HG03025 (cell line): ENCODE measurements at regions not wholly inside any gene's neighbourhood (a gene's known extent, or its start where the extent isn't known, plus 50 kb on each side); places are given as distances from the start of the nearest gene placed in this dataset.
"Not testable (repeated sequence)": the region's sequence is repeated elsewhere in the genome, so short reads cannot be mapped to it uniquely, and the experiment has no call there.

Experiments
- ATAC-seq: cut with Tn5 transposase; IDR thresholded peaks from one replicate; pipeline ENCODE4 v1.9.1; 2021; ENCODE audit warnings: mild to moderate bottlenecking, moderate library complexity; ENCODE audit not compliant: unreplicated experiment, low FRiP score

DNA sequence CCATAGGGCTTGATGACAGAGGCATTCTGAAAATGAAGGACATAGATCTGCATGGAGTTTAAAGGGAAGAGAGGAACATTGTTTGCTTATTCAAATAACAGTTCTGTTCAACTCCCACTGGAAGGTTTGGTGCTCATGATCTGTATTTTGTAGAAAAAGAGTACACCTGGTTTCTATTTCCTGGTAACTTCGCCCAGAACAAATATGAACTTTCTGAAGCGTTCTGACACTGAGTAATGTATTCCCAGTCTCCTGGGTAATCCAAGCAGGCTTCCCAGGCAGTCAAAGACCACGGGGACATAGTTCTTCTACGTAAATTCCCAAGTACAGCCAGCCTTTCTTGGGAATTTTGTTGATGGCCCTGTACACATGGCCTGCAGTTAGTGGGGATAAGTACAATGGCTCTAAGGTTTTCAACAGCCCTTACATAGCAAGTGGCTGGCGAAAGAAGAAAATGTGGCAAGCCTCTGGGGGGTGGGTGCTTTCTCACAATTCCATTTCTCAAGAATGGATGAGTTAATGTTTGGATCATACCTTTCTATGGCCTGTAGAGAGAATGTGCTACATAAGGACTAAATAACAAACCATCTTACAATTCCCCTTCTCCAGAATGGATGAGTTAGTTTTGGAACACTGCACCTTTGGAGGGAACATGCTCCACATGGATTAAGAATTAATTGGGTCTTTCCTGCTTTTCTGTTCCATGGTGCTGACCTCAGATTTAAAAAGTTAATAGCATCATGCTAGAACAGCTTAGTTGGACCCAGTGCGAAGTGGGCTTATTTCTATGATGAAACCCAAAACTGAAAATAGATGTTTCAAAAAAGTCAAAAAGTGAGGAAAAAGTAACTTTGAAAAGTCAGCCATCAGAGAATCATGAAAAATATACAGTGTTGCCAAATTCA lies 52.7 kb downstream of the COL6A6 start:
- no peak for ATAC-seq

- ATAC-seq, result no peak
Observed at GRCh38 chr3:130572769-130573168, 55.8 kb downstream of the COL6A6 start.

- no peak for ATAC-seq
Observed at GRCh38 chr3:130576375-130577266, 59.6 kb downstream of the COL6A6 start.

DNA sequence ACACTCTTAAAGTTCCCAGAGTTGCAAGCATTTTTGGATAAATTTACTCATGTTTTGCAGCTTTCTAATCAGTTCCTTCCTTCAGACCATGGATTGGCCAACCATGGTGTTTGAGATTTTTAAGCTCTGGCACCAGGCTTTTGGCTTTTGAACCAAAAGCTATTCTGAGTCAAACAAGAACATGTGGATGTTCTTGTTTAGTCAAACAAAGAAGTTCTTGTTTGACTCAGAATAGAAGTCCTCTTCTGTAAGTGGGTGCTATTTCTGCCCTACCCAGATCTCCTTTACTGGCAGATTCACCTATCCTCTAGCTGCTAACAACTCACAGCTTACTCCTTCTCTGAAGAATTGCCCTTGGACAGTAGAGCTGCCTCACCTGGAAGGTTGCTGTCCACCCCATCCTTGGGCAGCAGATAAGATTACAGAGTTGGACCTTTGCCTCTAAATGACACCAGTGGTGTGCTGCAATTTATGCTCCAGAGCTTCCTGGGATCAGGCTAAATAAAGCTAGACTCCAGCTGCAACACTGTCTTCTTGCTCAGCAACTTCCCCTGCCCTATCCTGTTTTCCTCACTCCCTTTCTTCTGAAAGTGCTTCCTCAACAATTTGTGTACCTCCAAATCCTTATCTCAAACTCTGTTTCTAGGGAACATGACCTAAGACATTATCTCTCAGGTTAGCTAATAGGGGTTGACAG lies 65.6 kb downstream of the COL6A6 start:
- ATAC-seq, result peak; percentile 68

- not testable (repeated sequence) for ATAC-seq
Observed at GRCh38 chr3:130594749-130595148, 77.8 kb downstream of the COL6A6 start.

GRCh38 chr3:130596484-130596883 lies 79.5 kb downstream of the COL6A6 start:
- no peak for ATAC-seq

GRCh38 chr3:130601442-130601971 lies 84.5 kb downstream of the COL6A6 start:
- no peak for ATAC-seq

DNA sequence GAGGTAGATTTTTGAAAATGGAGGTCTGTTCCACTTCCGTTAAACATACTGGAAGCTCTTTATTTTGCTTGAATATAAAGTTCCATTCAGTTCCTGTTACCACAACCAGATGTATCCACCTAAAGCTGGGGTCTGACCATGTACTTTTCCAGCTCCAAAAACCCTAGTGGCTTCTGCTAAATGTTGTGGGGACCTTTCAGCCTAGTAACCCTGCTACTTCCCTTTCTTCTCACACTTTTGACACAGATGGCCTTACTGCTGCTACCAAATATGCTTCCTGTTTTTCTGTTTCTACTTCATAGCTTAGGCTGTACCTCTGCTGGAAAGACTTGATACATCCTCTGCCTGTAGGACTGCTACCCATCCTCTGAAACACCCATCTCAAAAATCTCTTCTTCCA lies 87.8 kb downstream of the COL6A6 start:
- ATAC-seq, result no peak

DNA sequence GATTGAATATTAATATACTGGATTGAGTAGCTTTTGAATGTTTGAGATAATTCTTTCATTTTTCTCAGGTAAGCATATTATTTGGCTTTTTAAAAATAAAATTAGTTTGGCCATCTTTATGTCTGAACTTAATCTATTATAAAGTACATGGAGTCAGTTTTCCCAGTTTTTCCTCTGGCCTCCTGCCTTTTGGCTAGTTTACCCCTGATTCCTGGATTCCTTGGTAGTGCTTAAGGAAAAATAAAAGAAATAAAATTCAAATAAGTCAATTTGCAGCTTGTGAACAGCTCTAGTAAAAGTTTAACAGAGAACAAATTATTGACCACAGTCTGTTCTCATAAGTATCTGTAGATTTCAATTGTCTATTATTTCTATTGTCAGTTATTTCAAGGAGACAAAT lies 89.4 kb downstream of the COL6A6 start:
- no peak for ATAC-seq

DNA sequence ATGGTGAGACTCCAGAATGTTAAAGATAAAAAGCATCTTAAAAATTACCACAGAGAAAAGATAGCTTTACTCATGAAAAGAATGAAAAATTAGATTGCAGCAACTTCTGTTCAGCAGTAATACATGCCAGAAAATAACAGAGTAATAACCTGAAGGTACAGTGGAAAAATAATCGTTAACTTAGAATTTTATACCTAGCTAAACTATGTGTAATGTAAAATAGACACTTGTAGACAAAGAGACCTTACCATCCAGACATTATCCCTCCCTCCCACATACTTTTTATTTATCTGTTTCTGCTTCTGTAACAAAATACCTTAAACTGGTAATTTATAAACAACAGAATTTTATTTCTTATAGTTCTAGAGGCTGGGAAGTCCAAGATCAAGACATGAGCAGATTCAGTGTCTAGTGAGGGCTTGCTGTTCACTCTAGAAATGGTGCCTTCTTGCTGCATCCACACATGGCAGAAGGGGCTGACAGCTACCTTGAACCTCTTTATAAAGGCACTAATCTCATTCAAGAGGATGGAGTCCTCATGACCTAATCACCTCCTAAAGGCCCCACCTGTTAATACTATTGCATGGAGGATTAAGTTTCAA lies 90.7 kb downstream of the COL6A6 start:
- ATAC-seq, result no peak

GRCh38 chr3:130609166-130609979 lies 92.4 kb downstream of the COL6A6 start:
- no peak for ATAC-seq

DNA sequence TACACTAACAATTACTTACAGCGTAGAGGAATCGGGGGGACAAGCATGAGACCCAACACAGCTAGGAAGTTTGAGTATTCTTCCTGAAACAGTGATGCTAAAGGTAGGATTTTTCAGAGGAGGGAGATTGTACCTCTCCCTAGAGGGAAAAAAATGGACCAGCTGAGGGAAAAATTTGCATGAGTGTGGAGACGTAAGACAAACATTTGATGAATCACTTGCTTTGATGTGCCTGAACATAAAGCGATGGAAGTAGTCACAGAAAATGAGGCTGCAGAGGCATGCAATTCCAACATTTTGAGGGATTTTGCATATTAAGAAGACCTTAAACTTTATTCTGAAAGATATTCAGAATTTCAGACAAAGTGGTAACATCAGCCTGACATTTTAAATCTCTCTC lies 102.2 kb downstream of the COL6A6 start:
- ATAC-seq, result no peak

- ATAC-seq, result no peak
Observed at GRCh38 chr3:130621824-130622223, 104.8 kb downstream of the COL6A6 start.

- ATAC-seq, result no peak
Observed at GRCh38 chr3:130626049-130626448, 109.1 kb downstream of the COL6A6 start.

GRCh38 chr3:130627143-130627855 lies 110.3 kb downstream of the COL6A6 start:
- no peak for ATAC-seq

GRCh38 chr3:130627882-130628281 lies 110.9 kb downstream of the COL6A6 start:
- no peak for ATAC-seq
